DOHH2 (cell line): ENCODE measurements at regions not wholly inside any gene's neighbourhood (a gene's known extent, or its start where the extent isn't known, plus 50 kb on each side); places are given as distances from the start of the nearest gene placed in this dataset.

ENCODE experiments used
- H3F3A ChIP-seq: fragments of 200-600 bp; sonication (generic), shearing (Covaris generic); 2 replicates; pipeline ENCODE4 v1.6.0; 2016; ENCODE audit warnings: antibody characterized with exemption, mild to moderate bottlenecking; ENCODE audit not compliant: control insufficient read depth, insufficient read depth
- H3K27ac ChIP-seq: fragments of 200-600 bp; sonication (generic); 2 replicates; pipeline ENCODE4 v1.5.1; 2014; ENCODE audit warnings: low read depth, mild to moderate bottlenecking, low read length, moderate library complexity
- H3K27me3 ChIP-seq: fragments of 200-600 bp; sonication (generic); 2 replicates; pipeline ENCODE4 v1.6.1; 2014; ENCODE audit warnings: mild to moderate bottlenecking, low read length, mixed read lengths; ENCODE audit not compliant: control insufficient read depth
- H3K36me3 ChIP-seq: fragments of 200-600 bp; sonication (generic); 2 replicates; pipeline ENCODE4 v1.6.1; 2014; ENCODE audit warnings: mild to moderate bottlenecking, low read length, moderate library complexity, mixed read lengths; ENCODE audit not compliant: control insufficient read depth
- H3K4me1 ChIP-seq: fragments of 200-600 bp; sonication (generic); 2 replicates; pipeline ENCODE4 v1.6.1; 2014; ENCODE audit warnings: mild to moderate bottlenecking, low read length, mixed read lengths; ENCODE audit not compliant: control insufficient read depth
- H3K4me2 ChIP-seq: fragments of 200-600 bp; sonication (generic); 2 replicates; pipeline ENCODE4 v1.6.0; 2014; ENCODE audit warnings: mild to moderate bottlenecking, low read length, moderate library complexity
- H3K4me3 ChIP-seq: fragments of 200-600 bp; sonication (generic); 2 replicates; pipeline ENCODE4 v1.5.1; 2014; ENCODE audit warnings: mild to moderate bottlenecking, low read length, mixed read lengths
- H3K79me2 ChIP-seq: fragments of 200-600 bp; sonication (generic); 2 replicates; pipeline ENCODE4 v1.6.1; 2014; ENCODE audit warnings: mild to moderate bottlenecking, low read length, mixed read lengths; ENCODE audit not compliant: control insufficient read depth
- H3K9me2 ChIP-seq: fragments of 200-600 bp; sonication (generic); replicated peaks from 2 replicates; pipeline ENCODE4 v1.6.1; 2014; ENCODE audit warnings: mild to moderate bottlenecking, low read length, mixed read lengths; ENCODE audit not compliant: control insufficient read depth
- H3K9me3 ChIP-seq: fragments of 200-600 bp; sonication (generic); 2 replicates; pipeline ENCODE4 v1.6.1; 2014; ENCODE audit warnings: antibody characterized with exemption, low read length, mixed read lengths; ENCODE audit not compliant: control insufficient read depth, insufficient read depth
- H4K20me1 ChIP-seq: fragments of 200-600 bp; sonication (generic); 2 replicates; pipeline ENCODE4 v1.6.0; 2014; ENCODE audit warnings: low read depth, mild to moderate bottlenecking, antibody characterized with exemption, low read length, moderate library complexity; ENCODE audit not compliant: control insufficient read depth, insufficient read depth
- CTCF ChIP-seq: fragments of 200-600 bp; sonication (generic); IDR thresholded peaks from one replicate; pipeline ENCODE4 v1.5.1; 2014; ENCODE audit warnings: antibody characterized with exemption, mild to moderate bottlenecking, low read depth, low read length; ENCODE audit not compliant: poor library complexity, severe bottlenecking
- EZH2phosphoT487 ChIP-seq: fragments of 200-600 bp; sonication (generic); IDR thresholded peaks from 2 replicates; pipeline ENCODE4 v1.6.1; 2017; ENCODE audit warnings: borderline replicate concordance, mild to moderate bottlenecking, antibody characterized with exemption, low read length, moderate library complexity, mixed read lengths

- Histone ChIP-seq H3K27ac (no peak overlapping the region), H3K9me2 (no peaks in the 10 kb centered on the region), H3K79me2 (no peaks in the 10 kb centered on the region), H4K20me1 (no peaks in the 10 kb centered on the region), H3K36me3 (no peaks in the 10 kb centered on the region), H3K9me3 (no peaks in the 10 kb centered on the region; the same call in 1 of the 2 replicates), H3K4me1 (peaks cover 6% of the 10 kb centered on the region), H3F3A (no peaks in the 10 kb centered on the region), H3K27me3 (no peaks in the 10 kb centered on the region), H3K4me2 (no peak overlapping the region), H3K4me3 (no peak overlapping the region)
- TF ChIP-seq CTCF = no peak
- TF ChIP-seq EZH2phosphoT487 = no peak
Measured at GRCh38 chr12:75848431-75848925, 183.1 kb downstream of the PHLDA1 start.

GRCh38 chr12:75846102-75846501 is 185.5 kb downstream of the PHLDA1 start:
- H3K4me3 ChIP-seq = no peak overlapping the region

GRCh38 chr12:75844985-75845384 is 186.6 kb downstream of the PHLDA1 start:
- H3K4me2 ChIP-seq = no peak overlapping the region
- no peaks in the 10 kb centered on the region for H3F3A ChIP-seq
- H4K20me1 ChIP-seq = no peaks in the 10 kb centered on the region
- H3K27ac ChIP-seq = no peak overlapping the region
- H3K79me2 ChIP-seq = no peaks in the 10 kb centered on the region
- H3K9me3 ChIP-seq = no peaks in the 10 kb centered on the region; the same call in 1 of the 2 replicates
- H3K4me1 ChIP-seq = 0 out of 2 replicates have a peak, but pooled peaks cover 3% of the 10 kb centered on the region
- no peak overlapping the region for H3K4me3 ChIP-seq
- TF ChIP-seq CTCF = no peak
- TF ChIP-seq EZH2phosphoT487 = no peak
- H3K36me3 ChIP-seq = no peaks in the 10 kb centered on the region
- no peaks in the 10 kb centered on the region for H3K27me3 ChIP-seq
- no peaks in the 10 kb centered on the region for H3K9me2 ChIP-seq

More at GRCh38 chr12:75846102-75846501, 185.5 kb downstream of the PHLDA1 start:
- no peaks in the 10 kb centered on the region for H3K27me3 ChIP-seq
- no peaks in the 10 kb centered on the region for H3K79me2 ChIP-seq
- H3F3A ChIP-seq = no peaks in the 10 kb centered on the region
- H3K4me2 ChIP-seq = no peak overlapping the region
- TF ChIP-seq EZH2phosphoT487 (no peak), CTCF (no peak)
- H4K20me1 ChIP-seq = no peaks in the 10 kb centered on the region
- H3K9me3 ChIP-seq = no peaks in the 10 kb centered on the region; the same call in 1 of the 2 replicates
- no peaks in the 10 kb centered on the region for H3K4me1 ChIP-seq
- H3K36me3 ChIP-seq = no peaks in the 10 kb centered on the region
- no peaks in the 10 kb centered on the region for H3K9me2 ChIP-seq
- H3K27ac ChIP-seq = no peak overlapping the region
